SK-N-MC (cell line): ENCODE measurements at regions not wholly inside any gene's neighbourhood (a gene's known extent, or its start where the extent isn't known, plus 50 kb on each side); places are given as distances from the start of the nearest gene placed in this dataset.
"Not testable (repeated sequence)": the region's sequence is repeated elsewhere in the genome, so short reads cannot be mapped to it uniquely, and the experiment has no call there.

ENCODE experiments used
- DNase-seq: peaks from one replicate; pipeline ENCODE4 v3.0.0-alpha.2; 2011; ENCODE audit warnings: low read depth, low spot score
- H3K27ac ChIP-seq: fragments of 200-600 bp; sonication (generic); 2 replicates; pipeline ENCODE4 v1.5.1; 2016; ENCODE audit warnings: mixed run types
- H3K36me3 ChIP-seq: fragments of 200-600 bp; sonication (generic); 2 replicates; pipeline ENCODE4 v1.6.1; 2017; ENCODE audit warnings: antibody characterized with exemption, low read length, mixed read lengths; ENCODE audit not compliant: insufficient read depth
- H3K4me3 ChIP-seq: fragments of 200-600 bp; sonication (generic); 2 replicates; pipeline ENCODE4 v1.5.1; 2016
- H3K9ac ChIP-seq: fragments of 200-600 bp; sonication (generic); 2 replicates; pipeline ENCODE4 v1.8.0; 2017; ENCODE audit warnings: mixed run types, mixed read lengths; ENCODE audit not compliant: insufficient read length
- H3K9me3 ChIP-seq: fragments of 200-600 bp; sonication (generic); 2 replicates; pipeline ENCODE4 v1.6.1; 2017; ENCODE audit warnings: low read depth, mild to moderate bottlenecking, antibody characterized with exemption, low read length, moderate library complexity, mixed read lengths
- EZH2 ChIP-seq: fragments of 200-600 bp; sonication (generic); IDR thresholded peaks from one replicate; pipeline ENCODE4 v1.6.1; 2017; ENCODE audit warnings: antibody characterized with exemption
- FOXP2 ChIP-seq: optimal IDR thresholded peaks from 2 replicates; pipeline ENCODE3; 2011; ENCODE audit warnings: mild to moderate bottlenecking, moderate library complexity; ENCODE audit not compliant: insufficient read depth; ENCODE audit errors: extremely low read length, control extremely low read depth
- POLR2AphosphoS5 ChIP-seq: IDR thresholded peaks from 2 replicates; pipeline ENCODE4 v1.6.1; 2012; ENCODE audit warnings: mild to moderate bottlenecking, low read depth, low read length, borderline replicate concordance

GRCh38 chr10:9035355-9035754, 980.9 kb downstream of the GATA3 start:
- H3K27ac ChIP-seq: no peak overlapping the region
- TF ChIP-seq POLR2AphosphoS5 (no peak), EZH2 (no peak), FOXP2 (no peak)
- no peak overlapping the region for H3K9ac ChIP-seq
- no peaks in the 10 kb centered on the region for H3K9me3 ChIP-seq
- no peak for DNase-seq
- H3K36me3 ChIP-seq: no peaks in the 10 kb centered on the region
- H3K4me3 ChIP-seq: no peak overlapping the region

GRCh38 chr10:9036711-9037204, 982.3 kb downstream of the GATA3 start:
- no peak overlapping the region for H3K27ac ChIP-seq
- no peak overlapping the region for H3K9ac ChIP-seq
- H3K9me3 ChIP-seq: no peaks in the 10 kb centered on the region
- H3K4me3 ChIP-seq: no peak overlapping the region
- no peaks in the 10 kb centered on the region for H3K36me3 ChIP-seq
- no peak for DNase-seq
- no peak for TF ChIP-seq POLR2AphosphoS5
- TF ChIP-seq EZH2: no peak
- no peak for TF ChIP-seq FOXP2

- Histone ChIP-seq H3K4me3 (no peak overlapping the region), H3K36me3 (no peaks in the 10 kb centered on the region), H3K27ac (no peak overlapping the region), H3K9me3 (no peaks in the 10 kb centered on the region), H3K9ac (no peak overlapping the region)
- no peak for TF ChIP-seq FOXP2
- no peak for DNase-seq
Observed at GRCh38 chr10:9038146-9038714, 983.7 kb downstream of the GATA3 start.

GRCh38 chr10:9043466-9043865, 989.0 kb downstream of the GATA3 start:
- Histone ChIP-seq H3K27ac (no peak overlapping the region), H3K4me3 (no peak overlapping the region), H3K9ac (no peak overlapping the region), H3K9me3 (no peaks in the 10 kb centered on the region), H3K36me3 (no peaks in the 10 kb centered on the region)
- no peak for DNase-seq
- TF ChIP-seq FOXP2 (no peak), EZH2 (no peak), POLR2AphosphoS5 (no peak)

- no peaks in the 10 kb centered on the region for H3K36me3 ChIP-seq
Observed at GRCh38 chr10:9045311-9045710, 990.8 kb downstream of the GATA3 start.

GRCh38 chr10:9051328-9051974, 997.0 kb downstream of the GATA3 start:
- H3K9me3 ChIP-seq: no peaks in the 10 kb centered on the region
- no peak overlapping the region for H3K4me3 ChIP-seq
- no peak overlapping the region for H3K9ac ChIP-seq
- H3K36me3 ChIP-seq: no peaks in the 10 kb centered on the region
- DNase-seq: no peak
- no peak for TF ChIP-seq POLR2AphosphoS5
- no peak for TF ChIP-seq EZH2
- TF ChIP-seq FOXP2: no peak
- H3K27ac ChIP-seq: no peak overlapping the region

More at GRCh38 chr10:9045311-9045710, 990.8 kb downstream of the GATA3 start:
- no peak overlapping the region for H3K4me3 ChIP-seq
- no peaks in the 10 kb centered on the region for H3K9me3 ChIP-seq
- TF ChIP-seq FOXP2: no peak
- TF ChIP-seq EZH2: no peak
- no peak for TF ChIP-seq POLR2AphosphoS5
- H3K27ac ChIP-seq: no peak overlapping the region
- DNase-seq: no peak
- H3K9ac ChIP-seq: no peak overlapping the region

- no peaks in the 10 kb centered on the region for H3K9me3 ChIP-seq
- TF ChIP-seq EZH2 (no peak), POLR2AphosphoS5 (no peak), FOXP2 (no peak)
Observed at GRCh38 chr10:9052767-9053166, 998.3 kb downstream of the GATA3 start.

GRCh38 chr10:9056521-9056920, 1002.0 kb downstream of the GATA3 start:
- no peak overlapping the region for H3K4me3 ChIP-seq
- H3K36me3 ChIP-seq: no peaks in the 10 kb centered on the region
- H3K9ac ChIP-seq: no peak overlapping the region
- no peak for DNase-seq
- no peak overlapping the region for H3K27ac ChIP-seq
- H3K9me3 ChIP-seq: no peaks in the 10 kb centered on the region
- TF ChIP-seq FOXP2 (no peak), POLR2AphosphoS5 (no peak), EZH2 (no peak)

More at GRCh38 chr10:9052767-9053166, 998.3 kb downstream of the GATA3 start:
- H3K27ac ChIP-seq: no peak overlapping the region
- no peak overlapping the region for H3K4me3 ChIP-seq
- no peaks in the 10 kb centered on the region for H3K36me3 ChIP-seq
- DNase-seq: no peak
- no peak overlapping the region for H3K9ac ChIP-seq

- not testable (repeated sequence) for H3K27ac ChIP-seq, H3K9me3 ChIP-seq, DNase-seq, H3K36me3 ChIP-seq, H3K4me3 ChIP-seq, H3K9ac ChIP-seq
Observed at GRCh38 chr10:9057293-9057692, 1002.8 kb downstream of the GATA3 start.
